NCI-H1092 treated with DMSO at 0.1 percent for 48 hours (cell line): ENCODE measurements at regions not wholly inside any gene's neighbourhood (a gene's known extent, or its start where the extent isn't known, plus 50 kb on each side); places are given as distances from the start of the nearest gene placed in this dataset.
"Not testable (repeated sequence)": the region's sequence is repeated elsewhere in the genome, so short reads cannot be mapped to it uniquely, and the experiment has no call there.

Experiments used
- DNase-seq: peaks from one replicate; lab custom pipeline; 2025; lab: John Stamatoyannopoulos, UW

- DNase-seq = no peak
Observed at GRCh38 chr20:11511821-11512220, 405.9 kb upstream of the BTBD3 start.

GRCh38 chr20:11513241-11513745 lies 404.4 kb upstream of the BTBD3 start:
- DNase-seq = not testable (repeated sequence)

GRCh38 chr20:11516448-11516847 lies 401.2 kb upstream of the BTBD3 start:
- no peak for DNase-seq

GRCh38 chr20:11520596-11520995 lies 397.1 kb upstream of the BTBD3 start:
- DNase-seq = no peak

- no peak for DNase-seq
Observed at GRCh38 chr20:11521476-11522365, 396.0 kb upstream of the BTBD3 start.

- DNase-seq = no peak
Observed at GRCh38 chr20:11522366-11522741, 395.3 kb upstream of the BTBD3 start.

GRCh38 chr20:11529047-11529446 lies 388.6 kb upstream of the BTBD3 start:
- DNase-seq = no peak

- no peak for DNase-seq
Observed at GRCh38 chr20:11537032-11537431, 380.7 kb upstream of the BTBD3 start.

- DNase-seq = no peak
Observed at GRCh38 chr20:11539450-11539849, 378.2 kb upstream of the BTBD3 start.

GRCh38 chr20:11540558-11540957 lies 377.1 kb upstream of the BTBD3 start:
- no peak for DNase-seq

- no peak for DNase-seq
Observed at GRCh38 chr20:11542645-11543044, 375.0 kb upstream of the BTBD3 start.

- DNase-seq = peak; percentile 74
Observed at GRCh38 chr20:11544029-11544678, 373.5 kb upstream of the BTBD3 start.

GRCh38 chr20:11546939-11547338 lies 370.8 kb upstream of the BTBD3 start:
- DNase-seq = no peak

GRCh38 chr20:11549172-11550103 lies 368.3 kb upstream of the BTBD3 start:
- DNase-seq = no peak

GRCh38 chr20:11550657-11551338 lies 366.9 kb upstream of the BTBD3 start:
- no peak for DNase-seq

- DNase-seq = no peak
Observed at GRCh38 chr20:11551479-11551878, 366.2 kb upstream of the BTBD3 start.

- peak; percentile 3 for DNase-seq
Observed at GRCh38 chr20:11553603-11554002, 364.1 kb upstream of the BTBD3 start.

- no peak for DNase-seq
Observed at GRCh38 chr20:11555510-11555909, 362.2 kb upstream of the BTBD3 start.

- no peak for DNase-seq
Observed at GRCh38 chr20:11556410-11556809, 361.3 kb upstream of the BTBD3 start.

- DNase-seq = no peak
Observed at GRCh38 chr20:11564491-11564890, 353.2 kb upstream of the BTBD3 start.

- no peak for DNase-seq
Observed at GRCh38 chr20:11569163-11569562, 348.5 kb upstream of the BTBD3 start.

- DNase-seq = no peak
Observed at GRCh38 chr20:11573507-11573906, 344.2 kb upstream of the BTBD3 start.
